ENCODE measurements at regions not wholly inside any gene's neighbourhood (a gene's known extent, or its start where the extent isn't known, plus 50 kb on each side); places are given as distances from the start of the nearest gene placed in this dataset.

DNA sequence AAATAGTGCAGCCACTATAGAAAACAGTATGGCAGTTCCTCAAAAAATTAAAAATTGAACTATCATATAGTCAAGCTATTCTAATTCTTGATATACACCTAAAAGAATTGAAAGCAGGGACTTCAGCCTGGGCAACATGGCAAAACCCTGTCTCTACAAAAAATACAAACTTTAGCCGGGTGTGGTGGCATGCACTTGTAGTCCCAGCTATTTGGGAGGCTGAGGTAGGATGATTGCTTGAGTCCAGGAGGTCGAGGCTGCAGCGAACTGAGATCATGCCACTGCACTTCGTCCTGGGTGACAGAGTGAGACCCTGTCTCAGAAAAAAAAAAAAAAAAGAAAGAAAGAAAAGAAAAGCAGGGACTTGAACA lies 64.0 kb upstream of the FOXN2 start:
- H3K9me3 ChIP-seq (replicated peaks; ENCODE audit: low read length): no peaks in the 10 kb centered on the region
- no peak overlapping the region for H3K9ac ChIP-seq (ENCODE audit: low read depth, low read length)
- no peak overlapping the region for H3K4me3 ChIP-seq (ENCODE audit: low read length)
- H3K4me1 ChIP-seq (ENCODE audit: control insufficient read depth, insufficient read depth, low read length): peaks cover 24% of the 10 kb centered on the region
- no peak overlapping the region for H3K4me2 ChIP-seq (ENCODE audit: low read length)
- no peaks in the 10 kb centered on the region for H3K27me3 ChIP-seq (ENCODE audit: control insufficient read depth, insufficient read depth, low read length)
- H3K36me3 ChIP-seq (ENCODE audit: insufficient read depth, low read length): no peaks in the 10 kb centered on the region

DNA sequence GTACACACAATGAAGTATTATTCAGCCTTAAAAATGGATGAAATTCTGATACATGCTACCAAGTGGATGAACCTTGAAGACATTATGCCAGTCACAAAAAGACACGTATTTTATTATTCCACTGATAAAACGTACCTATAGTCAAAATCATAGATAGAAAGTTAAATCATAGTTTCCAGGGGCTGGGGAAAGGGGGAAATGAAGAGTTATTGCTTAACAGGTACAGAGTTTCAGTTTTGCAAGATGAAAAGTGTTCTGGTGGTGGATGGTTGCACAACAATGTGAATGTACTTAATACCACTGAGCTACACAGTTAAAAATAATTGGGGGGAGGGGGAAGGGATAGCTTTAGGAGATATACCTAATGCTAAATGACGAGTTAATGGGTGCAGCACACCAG lies 63.5 kb upstream of the FOXN2 start:
- peaks cover 24% of the 10 kb centered on the region for H3K4me1 ChIP-seq (ENCODE audit: control insufficient read depth, insufficient read depth, low read length)
- no peaks in the 10 kb centered on the region for H3K27me3 ChIP-seq (ENCODE audit: control insufficient read depth, insufficient read depth, low read length)
- no peak overlapping the region for H3K9ac ChIP-seq (ENCODE audit: low read depth, low read length)
- no peaks in the 10 kb centered on the region for H3K9me3 ChIP-seq (replicated peaks; ENCODE audit: low read length)
- no peaks in the 10 kb centered on the region for H3K36me3 ChIP-seq (ENCODE audit: insufficient read depth, low read length)
- H3K4me2 ChIP-seq (ENCODE audit: low read length): no peak overlapping the region
- H3K4me3 ChIP-seq (ENCODE audit: low read length): no peak overlapping the region

DNA sequence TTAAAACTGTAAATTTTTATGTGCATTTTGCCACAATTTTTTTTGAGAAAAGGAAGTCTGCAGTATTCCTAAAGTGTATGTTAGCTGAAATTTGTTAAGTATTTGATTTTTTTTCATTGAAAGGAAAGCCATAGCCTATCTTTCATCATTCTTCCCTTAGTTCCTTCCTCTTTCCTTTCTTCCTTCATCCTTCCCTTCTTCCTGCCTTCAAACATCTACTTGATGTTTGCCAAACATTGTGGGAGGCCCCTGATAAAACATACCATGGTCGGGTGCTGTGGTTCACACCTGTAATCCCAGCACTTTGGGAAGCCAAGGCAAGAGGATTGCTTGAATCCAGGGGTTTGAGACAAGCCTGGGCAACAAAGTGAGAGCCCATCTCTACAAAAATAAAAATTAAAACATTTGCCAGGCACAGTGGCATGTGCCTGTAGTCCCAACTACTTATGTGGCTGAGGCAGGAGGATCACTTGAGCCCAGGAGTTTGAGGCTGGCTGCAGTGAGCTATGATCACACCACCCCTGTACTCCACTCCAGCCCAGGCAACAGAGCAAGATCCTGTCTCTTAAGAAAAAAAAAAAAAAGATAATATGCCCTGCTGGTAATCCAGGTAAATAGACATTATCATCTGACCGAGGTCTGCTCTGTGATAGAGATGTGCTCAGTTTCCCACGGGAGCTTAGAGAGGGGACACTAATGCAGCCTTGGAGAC lies 62.9 kb upstream of the FOXN2 start:
- H3K4me1 ChIP-seq (ENCODE audit: control insufficient read depth, insufficient read depth, low read length): peaks cover 24% of the 10 kb centered on the region

DNA sequence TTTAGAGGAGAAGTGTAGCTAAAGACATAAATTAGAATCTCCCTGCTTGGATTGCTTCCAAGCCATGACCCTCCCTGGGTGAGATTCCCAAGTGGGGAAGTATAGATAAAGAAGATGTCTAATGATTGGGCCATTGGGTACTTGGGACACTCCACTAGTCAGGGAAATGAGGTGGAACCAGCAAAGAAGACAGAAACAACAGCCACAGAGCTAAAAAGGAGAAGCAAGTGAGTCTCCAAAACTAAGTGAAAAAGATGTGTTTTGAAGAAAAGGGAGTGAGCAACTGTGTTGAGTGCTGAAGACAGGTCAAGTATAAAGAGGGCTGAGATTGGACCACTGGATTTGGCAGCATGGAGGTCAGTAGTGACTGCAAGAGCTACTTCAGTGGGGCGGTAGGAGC lies 61.2 kb upstream of the FOXN2 start:
- H3K36me3 ChIP-seq (ENCODE audit: insufficient read depth, low read length): no peaks in the 10 kb centered on the region
- H3K4me2 ChIP-seq (ENCODE audit: low read length): no peak overlapping the region
- H3K27me3 ChIP-seq (ENCODE audit: control insufficient read depth, insufficient read depth, low read length): no peaks in the 10 kb centered on the region
- no peak overlapping the region for H3K9ac ChIP-seq (ENCODE audit: low read depth, low read length)
- H3K4me1 ChIP-seq (ENCODE audit: control insufficient read depth, insufficient read depth, low read length): peaks cover 17% of the 10 kb centered on the region
- no peaks in the 10 kb centered on the region for H3K9me3 ChIP-seq (replicated peaks; ENCODE audit: low read length)
- H3K4me3 ChIP-seq (ENCODE audit: low read length): no peak overlapping the region

More for the DNA sequence above, 62.9 kb upstream of the FOXN2 start:
- Histone ChIP-seq H3K27me3 (ENCODE audit: control insufficient read depth, insufficient read depth, low read length) (no peaks in the 10 kb centered on the region), H3K9me3 (replicated peaks; ENCODE audit: low read length) (no peaks in the 10 kb centered on the region), H3K9ac (ENCODE audit: low read depth, low read length) (no peak overlapping the region), H3K36me3 (ENCODE audit: insufficient read depth, low read length) (no peaks in the 10 kb centered on the region), H3K4me3 (ENCODE audit: low read length) (no peak overlapping the region), H3K4me2 (ENCODE audit: low read length) (no peak overlapping the region)

DNA sequence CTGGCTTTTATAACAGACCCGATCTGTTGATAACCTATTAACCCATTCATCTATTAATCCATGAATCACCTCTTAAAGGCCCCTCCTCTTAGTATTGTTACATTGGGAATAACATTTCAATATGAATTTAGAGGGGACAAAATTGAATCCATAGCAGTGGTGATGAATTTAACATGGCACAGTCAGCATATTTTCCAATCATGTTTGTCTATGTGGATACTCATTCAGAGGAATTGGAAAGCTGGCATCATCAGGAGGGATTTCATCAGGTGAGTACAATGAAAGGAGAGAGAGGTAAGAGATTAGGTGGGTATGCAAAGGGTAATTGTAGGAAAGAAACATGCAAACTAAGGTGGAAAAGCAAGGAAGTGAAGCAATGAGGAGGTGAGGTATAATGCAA lies 59.6 kb upstream of the FOXN2 start:
- H3K4me3 ChIP-seq (ENCODE audit: low read length): no peak overlapping the region
- H3K4me2 ChIP-seq (ENCODE audit: low read length): no peak overlapping the region
- no peak overlapping the region for H3K9ac ChIP-seq (ENCODE audit: low read depth, low read length)
- no peaks in the 10 kb centered on the region for H3K36me3 ChIP-seq (ENCODE audit: insufficient read depth, low read length)
- H3K4me1 ChIP-seq (ENCODE audit: control insufficient read depth, insufficient read depth, low read length): peaks cover 4% of the 10 kb centered on the region
- no peaks in the 10 kb centered on the region for H3K27me3 ChIP-seq (ENCODE audit: control insufficient read depth, insufficient read depth, low read length)
- no peaks in the 10 kb centered on the region for H3K9me3 ChIP-seq (replicated peaks; ENCODE audit: low read length)

DNA sequence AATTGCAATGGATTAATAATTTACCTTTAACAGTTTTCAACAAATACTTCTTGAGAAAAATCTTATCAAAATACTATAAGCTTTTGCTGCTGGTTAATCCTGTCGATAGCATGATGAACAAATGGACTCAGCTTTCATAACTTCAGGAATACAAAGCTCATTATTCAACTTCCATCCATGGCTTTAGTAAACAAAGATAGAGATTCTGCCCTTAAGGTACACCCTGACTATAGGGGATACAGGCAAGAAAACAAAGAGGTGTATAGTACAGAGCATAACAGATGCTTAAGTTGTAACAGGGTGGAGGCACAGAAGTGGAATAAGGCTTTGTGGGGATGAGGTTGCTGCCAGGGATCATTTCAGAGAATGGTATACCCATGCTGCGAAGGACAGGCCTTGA lies 57.0 kb upstream of the FOXN2 start:
- no peak overlapping the region for H3K9ac ChIP-seq (ENCODE audit: low read depth, low read length)
- H3K4me3 ChIP-seq (ENCODE audit: low read length): no peak overlapping the region
- H3K4me2 ChIP-seq (ENCODE audit: low read length): no peak overlapping the region
- no peaks in the 10 kb centered on the region for H3K4me1 ChIP-seq (ENCODE audit: control insufficient read depth, insufficient read depth, low read length)
- no peaks in the 10 kb centered on the region for H3K36me3 ChIP-seq (ENCODE audit: insufficient read depth, low read length)
- no peaks in the 10 kb centered on the region for H3K27me3 ChIP-seq (ENCODE audit: control insufficient read depth, insufficient read depth, low read length)
- no peaks in the 10 kb centered on the region for H3K9me3 ChIP-seq (replicated peaks; ENCODE audit: low read length)

DNA sequence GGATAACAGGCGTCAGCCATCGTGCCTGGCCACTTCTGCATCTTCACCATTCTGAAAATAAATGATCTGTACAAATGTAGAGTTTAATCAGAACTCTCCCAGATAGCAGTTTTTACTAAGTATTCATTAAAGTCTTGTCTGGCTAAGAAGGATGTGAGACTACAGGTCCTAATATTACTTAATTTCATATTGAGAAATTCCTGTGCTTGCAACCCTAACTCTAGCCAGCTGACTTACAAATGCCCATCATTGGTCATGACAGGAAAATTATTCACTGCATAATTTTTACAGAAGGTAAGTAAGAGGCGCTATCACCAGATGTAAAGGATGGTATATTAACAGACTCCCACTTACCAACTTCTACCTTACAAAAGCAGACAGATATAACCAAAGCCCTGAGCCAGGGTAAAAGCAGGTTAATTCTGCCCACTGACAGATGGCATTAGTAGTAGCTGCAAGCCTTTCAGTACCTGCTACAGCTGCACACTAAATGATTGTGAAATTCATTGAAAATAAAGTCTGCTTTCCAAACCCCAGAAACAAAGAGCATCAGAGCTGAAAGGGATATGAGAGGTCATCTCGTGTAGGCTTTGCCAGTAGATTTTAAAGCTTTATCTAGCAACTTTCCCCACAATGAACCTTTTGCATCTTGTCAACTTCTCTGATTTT lies 55.9 kb upstream of the FOXN2 start:
- H3K4me3 ChIP-seq (ENCODE audit: low read length): no peak overlapping the region
- no peaks in the 10 kb centered on the region for H3K4me1 ChIP-seq (ENCODE audit: control insufficient read depth, insufficient read depth, low read length)
- no peaks in the 10 kb centered on the region for H3K36me3 ChIP-seq (ENCODE audit: insufficient read depth, low read length)
- no peaks in the 10 kb centered on the region for H3K9me3 ChIP-seq (replicated peaks; ENCODE audit: low read length)
- H3K27me3 ChIP-seq (ENCODE audit: control insufficient read depth, insufficient read depth, low read length): no peaks in the 10 kb centered on the region
- H3K9ac ChIP-seq (ENCODE audit: low read depth, low read length): no peak overlapping the region
- H3K4me2 ChIP-seq (ENCODE audit: low read length): no peak overlapping the region

DNA sequence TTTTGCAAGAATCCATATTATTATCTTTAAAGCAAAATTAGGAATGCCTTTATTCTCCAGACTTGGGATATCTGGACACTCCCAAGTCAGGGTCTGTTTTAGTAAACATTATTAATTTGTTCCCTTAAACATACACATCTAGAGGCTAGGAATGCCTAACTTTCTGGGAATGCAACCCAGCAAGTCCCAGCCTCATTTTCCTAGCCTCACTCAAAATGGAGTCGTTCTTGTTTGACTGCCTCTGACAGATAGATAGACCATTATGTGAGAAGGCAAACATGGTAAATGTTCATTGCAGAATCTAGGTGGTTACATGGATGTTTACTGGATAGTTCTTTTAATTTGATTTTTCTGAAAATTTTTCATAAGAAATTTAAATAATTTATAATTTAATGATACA lies 54.7 kb upstream of the FOXN2 start:
- no peak overlapping the region for H3K4me3 ChIP-seq (ENCODE audit: low read length)
- H3K9ac ChIP-seq (ENCODE audit: low read depth, low read length): no peak overlapping the region
- no peaks in the 10 kb centered on the region for H3K4me1 ChIP-seq (ENCODE audit: control insufficient read depth, insufficient read depth, low read length)
- H3K9me3 ChIP-seq (replicated peaks; ENCODE audit: low read length): no peaks in the 10 kb centered on the region
- H3K27me3 ChIP-seq (ENCODE audit: control insufficient read depth, insufficient read depth, low read length): no peaks in the 10 kb centered on the region
- no peaks in the 10 kb centered on the region for H3K36me3 ChIP-seq (ENCODE audit: insufficient read depth, low read length)
- no peak overlapping the region for H3K4me2 ChIP-seq (ENCODE audit: low read length)

DNA sequence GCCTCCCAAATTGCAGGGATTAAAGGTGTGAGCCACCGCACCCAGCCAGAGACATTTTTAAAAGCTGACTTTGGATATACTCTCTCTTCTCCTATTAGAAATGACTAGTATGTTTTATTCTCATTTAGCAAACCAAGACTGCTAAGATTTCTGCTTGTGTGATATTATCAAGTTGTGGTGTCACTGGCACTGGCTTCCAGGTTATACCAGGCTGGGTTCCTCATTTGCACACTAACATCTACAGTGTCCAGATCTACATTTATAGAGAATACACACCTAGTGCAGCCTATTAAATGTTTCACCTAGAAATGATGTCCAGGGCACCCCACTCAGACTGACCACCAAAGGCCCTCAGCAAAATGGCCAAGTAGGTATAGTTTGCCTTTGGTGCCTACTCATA lies 49.9 kb upstream of the FOXN2 start:
- Histone ChIP-seq H3K9me3 (replicated peaks; ENCODE audit: low read length) (no peaks in the 10 kb centered on the region), H3K36me3 (ENCODE audit: insufficient read depth, low read length) (no peaks in the 10 kb centered on the region), H3K9ac (ENCODE audit: low read depth, low read length) (no peak overlapping the region), H3K27me3 (ENCODE audit: control insufficient read depth, insufficient read depth, low read length) (no peaks in the 10 kb centered on the region), H3K4me3 (ENCODE audit: low read length) (no peak overlapping the region), H3K4me1 (ENCODE audit: control insufficient read depth, insufficient read depth, low read length) (no peaks in the 10 kb centered on the region), H3K4me2 (ENCODE audit: low read length) (no peak overlapping the region)
